Stomach (tissue), 8 donors: ENCODE measurements at regions not wholly inside any gene's neighbourhood (a gene's known extent, or its start where the extent isn't known, plus 50 kb on each side); places are given as distances from the start of the nearest gene placed in this dataset.
"Not testable (repeated sequence)": the region's sequence is repeated elsewhere in the genome, so short reads cannot be mapped to it uniquely, and the experiment has no call there.

Experiments used
- DNase-seq, 2 donors: peaks; one replicate each; pipeline versions ENCODE4 v3.0.0 to v3.0.0-alpha.2; 2013 to 2019
- H3K27ac ChIP-seq, 5 donors: fragments of 200-600 bp in 4 of 5; sonication (generic) in 4 of 5; one replicate each; pipeline ENCODE4 v1.5.1; 2013 to 2019; ENCODE audit warnings: mild to moderate bottlenecking in 1 of 5, moderate library complexity in 1 of 5
- H3K27me3 ChIP-seq, 3 donors: fragments of 200-600 bp; sonication (generic); one replicate each; pipeline ENCODE4 v1.5.1; 2017 to 2019; ENCODE audit warnings: mixed run types in 1 of 3
- H3K36me3 ChIP-seq, 4 donors: fragments of 200-600 bp; sonication (generic); 1 replicate in 3 of 4; 2 replicates in 1 of 4; pipeline ENCODE4 v1.5.1; 2016 to 2019
- H3K4me1 ChIP-seq, 4 donors: fragments of 200-600 bp; sonication (generic); one replicate each; pipeline ENCODE4 v1.5.1; 2016 to 2019
- H3K4me3 ChIP-seq, 4 donors: fragments of 200-600 bp; sonication (generic) in 3 of 4; one replicate each; pipeline ENCODE4 v1.5.1; 2016 to 2019; ENCODE audit warnings: mild to moderate bottlenecking in 1 of 4
- H3K9me3 ChIP-seq, 4 donors: fragments of 200-600 bp; sonication (generic); one replicate each; pipeline ENCODE4 v1.5.1; 2016 to 2019
- CTCF ChIP-seq, 7 experiments: fragments of 450-650 bp in 4 of 7; fragments of 200-600 bp in 3 of 7; sonication (generic) in 3 of 7; IDR thresholded peaks; one replicate each; pipeline ENCODE4 v1.5.1; 2016 to 2019; ENCODE audit warnings: antibody characterized with exemption in 7 of 7, control low read depth in 2 of 7, mild to moderate bottlenecking in 1 of 7
- EP300 ChIP-seq: sonication (generic); formaldehyde crosslinking; IDR thresholded peaks from one replicate; pipeline ENCODE4 v1.6.1; 2017; ENCODE audit warnings: antibody characterized with exemption
- POLR2A ChIP-seq, 4 donors: fragments of 450-650 bp; IDR thresholded peaks; one replicate each; pipeline ENCODE4 v1.6.1; 2016; ENCODE audit warnings: antibody characterized with exemption in 4 of 4, control low read depth in 2 of 4, mild to moderate bottlenecking in 1 of 4, moderate library complexity in 1 of 4
- POLR2AphosphoS5 ChIP-seq, 3 donors: sonication (generic); formaldehyde crosslinking; IDR thresholded peaks; one replicate each; pipeline ENCODE4 v1.6.1; 2016; ENCODE audit warnings: antibody characterized with exemption in 3 of 3
- WGBS, 5 donors: extraction: QIAGEN DNeasy Blood & Tissue Kit in 3 of 5; methylation state at CpG; one replicate each; pipeline versions ENCODE4 v1.1.5 to v1.1.7; 2013 to 2018; 5-methylcytosine and 5-hydroxymethylcytosine counted together
- intact Hi-C: fragments of 100-400 bp; cut with DNase I; formaldehyde crosslinking; loops from one replicate; pipeline ENCODE4 v1.15.1; 2023; ENCODE audit warnings: low total_unique reads
- donor health status: healthy with polysubstance abuse.
- donor health status: Bipolar disorder and iron deficiency.
- donor health status: healthy.

- Histone ChIP-seq H3K36me3 (no peaks in the 10 kb centered on the region), H3K27ac (no peak overlapping the region), H3K4me1 (no peaks in the 10 kb centered on the region), H3K4me3 (no peak overlapping the region), H3K27me3 (no peaks in the 10 kb centered on the region), H3K9me3 (peaks cover 0 to 10% (median 9%) of the 10 kb centered on the region in 4 donors)
- intact Hi-C loops, result no loop called here
- TF ChIP-seq EP300, result no peak
- no peak for TF ChIP-seq POLR2AphosphoS5 (IDR thresholded peaks at IDR 0.05)
- no peak for TF ChIP-seq CTCF (IDR thresholded peaks at IDR 0.05)
- TF ChIP-seq POLR2A (IDR thresholded peaks at IDR 0.05), result no peak
- 70 to 78% (median 70%) methylated on average over 3 of the region's 3 CpGs for WGBS, 5 donors
- no peak for DNase-seq
Observed at GRCh38 chr7:149334930-149335329, 72.9 kb downstream of the ZNF783 start.

GRCh38 chr7:149348758-149349369 lies 86.9 kb downstream of the ZNF783 start:
- Histone ChIP-seq H3K36me3 (no peaks in the 10 kb centered on the region), H3K4me3 (no peak overlapping the region), H3K27ac (no peak overlapping the region), H3K27me3 (no peaks in the 10 kb centered on the region), H3K4me1 (no peaks in the 10 kb centered on the region), H3K9me3 (peaks cover 0 to 33% (median 23%) of the 10 kb centered on the region in 4 donors)
- 38 to 81% (median 65%) methylated on average over 2 to 3 of the region's 3 CpGs for WGBS, 5 donors
- no peak for DNase-seq
- intact Hi-C loops, result no loop called here
- TF ChIP-seq CTCF (IDR thresholded peaks at IDR 0.05) (no peak), EP300 (no peak), POLR2A (IDR thresholded peaks at IDR 0.05) (no peak), POLR2AphosphoS5 (IDR thresholded peaks at IDR 0.05) (no peak)

- intact Hi-C loops, result no loop called here
- WGBS, 5 donors, result 72 to 79% (median 73%) methylated on average over 6 of the region's 6 CpGs
Observed at GRCh38 chr7:149353739-149354504, 91.9 kb downstream of the ZNF783 start.

GRCh38 chr7:149355035-149355389 lies 93.0 kb downstream of the ZNF783 start:
- H3K36me3 ChIP-seq, intact Hi-C loops, H3K4me1 ChIP-seq, DNase-seq, H3K27ac ChIP-seq, H3K27me3 ChIP-seq, H3K4me3 ChIP-seq: not testable (repeated sequence)
- H3K9me3 ChIP-seq, result peaks cover 3 to 23% (median 12%) of the 10 kb centered on the region in 4 donors
- 77 to 87% (median 79%) methylated on average over 11 of the region's 11 CpGs for WGBS, 5 donors

More at GRCh38 chr7:149353739-149354504, 91.9 kb downstream of the ZNF783 start:
- H3K27ac ChIP-seq, result no peak overlapping the region
- H3K27me3 ChIP-seq, result no peaks in the 10 kb centered on the region
- H3K9me3 ChIP-seq, result peaks cover 0 to 23% (median 11%) of the 10 kb centered on the region in 4 donors
- no peaks in the 10 kb centered on the region for H3K4me1 ChIP-seq
- no peaks in the 10 kb centered on the region for H3K36me3 ChIP-seq
- no peak for TF ChIP-seq CTCF (IDR thresholded peaks at IDR 0.05)
- TF ChIP-seq EP300, result no peak
- no peak for TF ChIP-seq POLR2A (IDR thresholded peaks at IDR 0.05)
- TF ChIP-seq POLR2AphosphoS5 (IDR thresholded peaks at IDR 0.05), result no peak
- no peak for DNase-seq
- no peak overlapping the region for H3K4me3 ChIP-seq
